GM12878 (cell line): ENCODE measurements at regions not wholly inside any gene's neighbourhood (a gene's known extent, or its start where the extent isn't known, plus 50 kb on each side); places are given as distances from the start of the nearest gene placed in this dataset.

Experiments used
- ATAC-seq: fragments of 200-7000 bp; cut with Tn5 transposase; 3 replicates; pipeline ENCODE4 v1.9.1; 2020; ENCODE audit warnings: mild to moderate bottlenecking, moderate library complexity
- BruUV-seq: library from RNA; stranded (reverse); fragments of 400-500 nt; replicated peaks from 2 replicates; lab custom pipeline; 2021; lab: Mats Ljungman, UMichigan
- CTCF ChIA-PET: fragments of 300-600 bp; sonication (Branson Sonifier 250); formaldehyde crosslinking; extraction: SDS; loops from one replicate; lab custom pipeline; 2021; ENCODE audit warnings: inconsistent platforms; lab: Yijun Ruan, JAX
- POLR2A ChIA-PET: fragments of 350-600 bp; formaldehyde crosslinking; extraction: SDS; loops from one replicate; lab custom pipeline; 2021; ENCODE audit warnings: inconsistent platforms; lab: Charles Lee
- RAD21 ChIA-PET: fragments of 300-600 bp; sonication (Branson Sonifier 250); formaldehyde crosslinking; loops from one replicate; lab custom pipeline; 2023; ENCODE audit warnings: antibody characterized with exemption; ENCODE audit not compliant: unreplicated experiment; lab: Charles Lee
- SMC1A ChIA-PET: fragments of 300-600 bp; sonication (Branson Sonifier 250); formaldehyde crosslinking; loops from one replicate; lab custom pipeline; 2023; ENCODE audit not compliant: unreplicated experiment, uncharacterized antibody; lab: Charles Lee
- DNase-seq: peaks from one replicate; pipeline ENCODE4 v3.0.0-alpha.2; 2011; ENCODE audit warnings: low read depth, low spot score
- FAIRE-seq: peaks from 3 replicates; lab custom pipeline; 2011; peaks lifted over from hg19 to GRCh38; lab: Jason Lieb, UNC
- H2AFZ ChIP-seq: 2 replicates; pipeline ENCODE4 v1.6.0; 2011; ENCODE audit warnings: low read depth, low read length, control low read depth; ENCODE audit not compliant: control insufficient read depth
- H3K27ac ChIP-seq: 2 replicates; pipeline ENCODE4 v1.5.1; 2011; ENCODE audit warnings: control low read depth; ENCODE audit not compliant: control insufficient read depth, insufficient read depth
- H3K27me3 ChIP-seq, 2 experiments: replicated peaks in 1 of 2; 2 replicates each; pipeline versions ENCODE4 v1.6.0 to v1.6.1; 2011; ENCODE audit warnings: low read length in 1 of 2; ENCODE audit not compliant: control insufficient read depth in 2 of 2, insufficient read depth in 2 of 2
- H3K36me3 ChIP-seq, 2 experiments: 2 replicates each; pipeline ENCODE4 v1.5.1; 2011; ENCODE audit warnings: low read length in 1 of 2; ENCODE audit not compliant: control insufficient read depth in 2 of 2, insufficient read depth in 2 of 2
- H3K4me1 ChIP-seq: 2 replicates; pipeline ENCODE4 v1.6.1; 2011; ENCODE audit warnings: mild to moderate bottlenecking, low read length, moderate library complexity, mixed read lengths; ENCODE audit not compliant: control insufficient read depth, insufficient read depth
- H3K4me2 ChIP-seq: 2 replicates; pipeline ENCODE4 v1.6.0; 2011; ENCODE audit warnings: control low read depth; ENCODE audit not compliant: control insufficient read depth, insufficient read depth
- H3K4me3 ChIP-seq: fragments of 200-600 bp; sonication (generic); 2 replicates; pipeline ENCODE4 v1.5.1; 2016
- H3K79me2 ChIP-seq: 2 replicates; pipeline ENCODE4 v1.6.0; 2011; ENCODE audit warnings: low read length; ENCODE audit not compliant: control insufficient read depth, insufficient read depth
- H3K9ac ChIP-seq: 2 replicates; pipeline ENCODE4 v1.8.0; 2011; ENCODE audit warnings: low read length, control low read depth, mixed read lengths; ENCODE audit not compliant: control insufficient read depth, insufficient read depth
- H3K9me3 ChIP-seq: replicated peaks from 3 replicates; pipeline ENCODE4 v1.5.1; 2011; ENCODE audit warnings: mild to moderate bottlenecking, low read length; ENCODE audit not compliant: control insufficient read depth, insufficient read depth
- H4K20me1 ChIP-seq: 2 replicates; pipeline ENCODE4 v1.6.0; 2011; ENCODE audit not compliant: control insufficient read depth, insufficient read depth
- KAT2A ChIP-seq: conservative IDR thresholded peaks from 2 replicates; pipeline ENCODE4 v1.6.1; 2011; ENCODE audit warnings: low read depth, low read length; ENCODE audit not compliant: control insufficient read depth
- LARP7 ChIP-seq: fragments of 450-650 bp; IDR thresholded peaks from 2 replicates; pipeline ENCODE4 v1.6.1; 2017; ENCODE audit warnings: mild to moderate bottlenecking
- MYC ChIP-seq: IDR thresholded peaks from 2 replicates; pipeline ENCODE4 v1.6.1; 2011; ENCODE audit warnings: mild to moderate bottlenecking, low read length, moderate library complexity, inconsistent platforms; ENCODE audit not compliant: insufficient read depth, insufficient replicate concordance, insufficient read length, severe bottlenecking
- NR2C1 ChIP-seq: fragments of 450-650 bp; IDR thresholded peaks from 2 replicates; pipeline ENCODE4 v1.6.1; 2017; ENCODE audit warnings: antibody characterized with exemption, mild to moderate bottlenecking, moderate library complexity
- SMAD1 ChIP-seq: fragments of 450-650 bp; IDR thresholded peaks from 2 replicates; pipeline ENCODE4 v1.6.1; 2018; ENCODE audit warnings: mild to moderate bottlenecking, low read depth; ENCODE audit not compliant: partially characterized antibody
- STAT1 ChIP-seq: fragments of 450-650 bp; conservative IDR thresholded peaks from 2 replicates; pipeline ENCODE4 v1.6.1; 2014; ENCODE audit warnings: antibody characterized with exemption, mild to moderate bottlenecking
- TARDBP ChIP-seq: IDR thresholded peaks from 2 replicates; pipeline ENCODE4 v1.6.1; 2016; ENCODE audit warnings: borderline replicate concordance
- TBL1XR1 ChIP-seq: IDR thresholded peaks from 2 replicates; pipeline ENCODE4 v1.6.1; 2012; ENCODE audit warnings: low read depth, low read length, improper control_type of control experiment
- TCF12 ChIP-seq: IDR thresholded peaks from 2 replicates; pipeline ENCODE4 v1.6.1; 2011; ENCODE audit warnings: low read depth, mild to moderate bottlenecking, low read length
- ZBTB40 ChIP-seq: fragments of 450-650 bp; IDR thresholded peaks from 2 replicates; pipeline ENCODE4 v1.6.1; 2016; ENCODE audit warnings: mild to moderate bottlenecking, moderate library complexity, borderline replicate concordance
- ZNF687 ChIP-seq: fragments of 450-650 bp; IDR thresholded peaks from 2 replicates; pipeline ENCODE4 v1.6.1; 2017; ENCODE audit warnings: mild to moderate bottlenecking, moderate library complexity
- ZSCAN29 ChIP-seq: fragments of 450-650 bp; IDR thresholded peaks from 2 replicates; pipeline ENCODE4 v1.6.1; 2017; ENCODE audit warnings: mild to moderate bottlenecking, moderate library complexity
- whole genome bisulfite sequencing: methylation state at CpG from one replicate; pipeline ENCODE4 v1.1.6; 2016; ENCODE audit warnings: low lambda C conversion rate; ENCODE audit not compliant: insufficient replicate concordance, insufficient coverage; ENCODE audit errors: missing lambda C conversion rate; 5-methylcytosine and 5-hydroxymethylcytosine counted together
- in situ Hi-C: fragments of 300-500 bp; cut with MboI; formaldehyde crosslinking; loops from 9 replicates; pipeline ENCODE4 v1.14.3; 2018; ENCODE audit warnings: mixed read lengths
- intact Hi-C: fragments of 100-400 bp; cut with micrococcal nuclease; formaldehyde crosslinking; loops from one replicate; pipeline ENCODE4 v1.14.2; 2022; ENCODE audit not compliant: unreplicated experiment

GRCh38 chr2:175743011-175743410 lies 259.1 kb downstream of the LNPK start:
- 4% methylated on average over 1 of the region's 1 CpG for WGBS
- no peaks in the 10 kb centered on the region for H3K9me3 ChIP-seq
- ChIA-PET POLR2A (no interaction called here), SMC1A (no interaction called here), CTCF (no interaction called here), RAD21 (no interaction called here)
- H4K20me1 ChIP-seq = no peaks in the 10 kb centered on the region
- no peak overlapping the region for H3K4me3 ChIP-seq
- H2AFZ ChIP-seq = no peak overlapping the region
- DNase-seq = no peak
- no peak overlapping the region for H3K27ac ChIP-seq
- intact Hi-C loops (no loop called here), in situ Hi-C loops (no loop called here)
- no peaks in the 10 kb centered on the region for H3K36me3 ChIP-seq
- no peaks in the 10 kb centered on the region for H3K4me1 ChIP-seq
- TF ChIP-seq KAT2A (no peak), ZSCAN29 (no peak), LARP7 (no peak), ZNF687 (no peak), ZBTB40 (no peak), STAT1 (no peak), TCF12 (no peak), TBL1XR1 (no peak), MYC (no peak), NR2C1 (no peak), SMAD1 (no peak), TARDBP (no peak)
- no peak overlapping the region for H3K9ac ChIP-seq
- no peaks in the 10 kb centered on the region for H3K79me2 ChIP-seq
- ATAC-seq = no peak
- FAIRE-seq = no peak
- no TSS peak for BruUV-seq
- H3K27me3 ChIP-seq = no peaks in the 10 kb centered on the region; a peak in 2 of 4 replicates
- H3K4me2 ChIP-seq = no peak overlapping the region
